ENCODE measurements at regions not wholly inside any gene's neighbourhood (a gene's known extent, or its start where the extent isn't known, plus 50 kb on each side); places are given as distances from the start of the nearest gene placed in this dataset. TPM values are rescaled to one million over a fixed set of nuclear protein-coding genes. Genes with fewer than 3 reads are reported as not detected.

Small RNA genes lying in the stretch of these regions (small RNA-seq; reads per million reads assigned to genes)
- not detected for gene AC140725.2 (ENCODE audit: low replicate concordance)
- not detected for gene MIR6859-3 (ENCODE audit: low replicate concordance)
